ENCODE measurements at regions not wholly inside any gene's neighbourhood (a gene's known extent, or its start where the extent isn't known, plus 50 kb on each side); places are given as distances from the start of the nearest gene placed in this dataset.
A peak's percentile ranks its signal among the peaks of the same experiment; 100 is the strongest.

DNA sequence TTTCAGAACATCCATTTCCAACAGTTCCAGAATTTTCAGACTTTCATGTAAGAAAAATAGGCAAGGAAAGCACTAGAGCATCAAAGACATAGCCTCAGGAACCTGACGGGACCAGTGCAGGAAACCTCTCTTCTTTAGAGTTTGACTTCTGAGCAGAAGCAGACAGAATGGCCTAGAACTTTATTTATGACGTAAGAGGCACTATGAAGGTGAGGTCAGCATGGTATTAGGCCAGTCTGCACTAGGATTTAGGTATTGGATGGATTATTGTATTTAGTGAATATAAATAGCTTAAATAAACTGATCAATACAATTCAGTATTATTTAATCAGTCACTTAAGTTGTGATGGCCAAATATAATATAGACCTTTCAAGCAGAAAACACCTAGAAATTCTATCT lies 117.6 kb downstream of the CYRIA start:
- ChIA-PET POLR2A (no interaction called here), CTCF (no interaction called here)
- Histone ChIP-seq H3K4me3 (ENCODE audit: low read length) (no peak overlapping the region), H3K4me1 (ENCODE audit: insufficient read depth, low read length) (no peaks in the 10 kb centered on the region), H3K27me3 (ENCODE audit: control insufficient read depth in 1 of 2, insufficient read depth in 2 of 2, low read length in 2 of 2) (no peaks in the 10 kb centered on the region), H3K9me3 (ENCODE audit: control insufficient read depth in 1 of 2, insufficient read depth in 1 of 2, low read length in 2 of 2) (no peaks in the 10 kb centered on the region), H3K36me3 (ENCODE audit: insufficient read depth, low read length) (no peaks in the 10 kb centered on the region), H3K27ac (ENCODE audit: low read depth in 1 of 2, low read length in 2 of 2) (no peak overlapping the region)
- Mint-ChIP-seq H3K36me3 (ENCODE audit: low read depth) (no peaks in the 10 kb centered on the region), H3K4me1 (ENCODE audit: low read depth) (no peaks in the 10 kb centered on the region), H3K9me3 (no peaks in the 10 kb centered on the region), H3K4me3 (no peak overlapping the region), H3K27ac (no peak overlapping the region), H3K27me3 (peaks cover 8% of the 10 kb centered on the region)
- no peak for TF ChIP-seq CTCF (IDR thresholded peaks at IDR 0.05)
- DNase-seq (no peak), ATAC-seq (ENCODE audit: poor library complexity) (no peak)
- intact Hi-C loops (cut with DNase I, micrococcal nuclease): no loop called here

- H3K27me3 Mint-ChIP-seq: peaks cover 14% of the 10 kb centered on the region
- no peak overlapping the region for H3K27ac Mint-ChIP-seq
- ChIA-PET POLR2A (no interaction called here), CTCF (no interaction called here)
- DNase-seq: peak in 3 of 14 experiments; percentile 6 to 40 (median 31)
- H3K9me3 Mint-ChIP-seq: no peaks in the 10 kb centered on the region
- H3K27ac ChIP-seq (ENCODE audit: low read depth in 1 of 2, low read length in 2 of 2): no peak overlapping the region
- no peaks in the 10 kb centered on the region for H3K36me3 Mint-ChIP-seq (ENCODE audit: low read depth)
- no peak overlapping the region for H3K4me3 Mint-ChIP-seq
- no peaks in the 10 kb centered on the region for H3K36me3 ChIP-seq (ENCODE audit: insufficient read depth, low read length)
- intact Hi-C loops (cut with DNase I, micrococcal nuclease): no loop called here
- H3K4me1 ChIP-seq (ENCODE audit: insufficient read depth, low read length): no peaks in the 10 kb centered on the region
- no peak overlapping the region for H3K4me3 ChIP-seq (ENCODE audit: low read length)
- no peaks in the 10 kb centered on the region for H3K4me1 Mint-ChIP-seq (ENCODE audit: low read depth)
- H3K27me3 ChIP-seq (ENCODE audit: control insufficient read depth in 1 of 2, insufficient read depth in 2 of 2, low read length in 2 of 2): no peaks in the 10 kb centered on the region
- no peak for ATAC-seq (ENCODE audit: poor library complexity)
- no peaks in the 10 kb centered on the region for H3K9me3 ChIP-seq (ENCODE audit: control insufficient read depth in 1 of 2, insufficient read depth in 1 of 2, low read length in 2 of 2)
- no peak for TF ChIP-seq CTCF (IDR thresholded peaks at IDR 0.05)
Measured at GRCh38 chr2:16546128-16546754, 119.4 kb downstream of the CYRIA start.

GRCh38 chr2:16538707-16539106 lies 126.9 kb downstream of the CYRIA start:
- H3K4me3 Mint-ChIP-seq: no peak overlapping the region
- peaks cover 0 to 6% of the 10 kb centered on the region in 2 experiments for H3K27me3 ChIP-seq (ENCODE audit: control insufficient read depth in 1 of 2, insufficient read depth in 2 of 2, low read length in 2 of 2)
- H3K27ac Mint-ChIP-seq: no peak overlapping the region
- H3K4me1 ChIP-seq (ENCODE audit: insufficient read depth, low read length): no peaks in the 10 kb centered on the region
- ATAC-seq (ENCODE audit: poor library complexity): no peak
- H3K36me3 ChIP-seq (ENCODE audit: insufficient read depth, low read length): no peaks in the 10 kb centered on the region
- no peaks in the 10 kb centered on the region for H3K36me3 Mint-ChIP-seq (ENCODE audit: low read depth)
- no peak overlapping the region for H3K27ac ChIP-seq (ENCODE audit: low read depth in 1 of 2, low read length in 2 of 2)
- no peaks in the 10 kb centered on the region for H3K9me3 Mint-ChIP-seq
- TF ChIP-seq CTCF (IDR thresholded peaks at IDR 0.05): no peak
- H3K27me3 Mint-ChIP-seq: peaks cover 27% of the 10 kb centered on the region
- no peaks in the 10 kb centered on the region for H3K9me3 ChIP-seq (ENCODE audit: control insufficient read depth in 1 of 2, insufficient read depth in 1 of 2, low read length in 2 of 2)
- DNase-seq: no peak
- intact Hi-C loops (cut with DNase I, micrococcal nuclease): no loop called here
- POLR2A ChIA-PET: no interaction called here
- CTCF ChIA-PET: no interaction called here
- H3K4me3 ChIP-seq (ENCODE audit: low read length): no peak overlapping the region
- no peaks in the 10 kb centered on the region for H3K4me1 Mint-ChIP-seq (ENCODE audit: low read depth)
